BE2C (cell line): ENCODE measurements at regions not wholly inside any gene's neighbourhood (a gene's known extent, or its start where the extent isn't known, plus 50 kb on each side); places are given as distances from the start of the nearest gene placed in this dataset.

Experiments
- DNase-seq: peaks from one replicate; pipeline ENCODE4 v3.0.0-alpha.2; 2020
- H3K27me3 ChIP-seq: fragments of 250-450 bp; sonication (Bioruptor Pico); 2 replicates; pipeline ENCODE4 v1.5.1; 2020; ENCODE audit warnings: mild to moderate bottlenecking
- H3K36me3 ChIP-seq: fragments of 250-450 bp; sonication (Bioruptor Pico); 2 replicates; pipeline ENCODE4 v1.5.1; 2020; ENCODE audit warnings: mild to moderate bottlenecking
- H3K4me1 ChIP-seq: fragments of 250-450 bp; sonication (Bioruptor Pico); 2 replicates; pipeline ENCODE4 v1.5.1; 2020
- H3K4me3 ChIP-seq: 2 replicates; pipeline ENCODE4 v1.5.1; 2011; ENCODE audit warnings: low read depth, low read length
- H3K9me3 ChIP-seq: fragments of 250-450 bp; sonication (Bioruptor Pico); 2 replicates; pipeline ENCODE4 v1.5.1; 2020
- TF ChIP-seq, protein P1 (sequence below): IDR thresholded peaks from 2 replicates; pipeline ENCODE4 v1.5.1; 2012; ENCODE audit warnings: mild to moderate bottlenecking, low read depth, low read length

DNA sequence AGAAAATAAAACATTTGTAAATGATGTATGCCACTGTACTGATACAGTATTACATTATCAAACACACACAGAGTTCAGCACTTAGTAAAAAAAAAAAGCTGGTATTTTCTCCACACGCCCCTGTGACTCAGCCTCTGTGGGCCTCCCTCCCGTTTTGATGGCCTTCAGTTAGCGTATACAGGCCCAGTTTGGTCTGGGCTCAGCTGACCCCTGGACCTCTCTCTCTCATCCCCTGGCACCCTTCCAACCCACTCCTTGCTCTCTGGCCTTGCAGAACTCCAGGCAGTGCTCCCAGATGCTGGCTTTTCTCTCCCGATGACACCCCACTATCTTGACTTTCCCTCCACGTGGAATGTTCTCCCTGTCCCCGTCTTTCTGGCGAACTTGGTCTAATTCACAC, 89.0 kb upstream of the LIMCH1 start:
- Histone ChIP-seq H3K4me3 (no peak overlapping the region), H3K4me1 (peaks cover 20% of the 10 kb centered on the region), H3K9me3 (no peaks in the 10 kb centered on the region), H3K27me3 (no peaks in the 10 kb centered on the region), H3K36me3 (peaks cover 4% of the 10 kb centered on the region; the same call in 1 of the 2 replicates)
- peak; percentile 31 for DNase-seq
- TF ChIP-seq, protein P1, sequence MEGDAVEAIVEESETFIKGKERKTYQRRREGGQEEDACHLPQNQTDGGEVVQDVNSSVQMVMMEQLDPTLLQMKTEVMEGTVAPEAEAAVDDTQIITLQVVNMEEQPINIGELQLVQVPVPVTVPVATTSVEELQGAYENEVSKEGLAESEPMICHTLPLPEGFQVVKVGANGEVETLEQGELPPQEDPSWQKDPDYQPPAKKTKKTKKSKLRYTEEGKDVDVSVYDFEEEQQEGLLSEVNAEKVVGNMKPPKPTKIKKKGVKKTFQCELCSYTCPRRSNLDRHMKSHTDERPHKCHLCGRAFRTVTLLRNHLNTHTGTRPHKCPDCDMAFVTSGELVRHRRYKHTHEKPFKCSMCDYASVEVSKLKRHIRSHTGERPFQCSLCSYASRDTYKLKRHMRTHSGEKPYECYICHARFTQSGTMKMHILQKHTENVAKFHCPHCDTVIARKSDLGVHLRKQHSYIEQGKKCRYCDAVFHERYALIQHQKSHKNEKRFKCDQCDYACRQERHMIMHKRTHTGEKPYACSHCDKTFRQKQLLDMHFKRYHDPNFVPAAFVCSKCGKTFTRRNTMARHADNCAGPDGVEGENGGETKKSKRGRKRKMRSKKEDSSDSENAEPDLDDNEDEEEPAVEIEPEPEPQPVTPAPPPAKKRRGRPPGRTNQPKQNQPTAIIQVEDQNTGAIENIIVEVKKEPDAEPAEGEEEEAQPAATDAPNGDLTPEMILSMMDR = no peak

DNA sequence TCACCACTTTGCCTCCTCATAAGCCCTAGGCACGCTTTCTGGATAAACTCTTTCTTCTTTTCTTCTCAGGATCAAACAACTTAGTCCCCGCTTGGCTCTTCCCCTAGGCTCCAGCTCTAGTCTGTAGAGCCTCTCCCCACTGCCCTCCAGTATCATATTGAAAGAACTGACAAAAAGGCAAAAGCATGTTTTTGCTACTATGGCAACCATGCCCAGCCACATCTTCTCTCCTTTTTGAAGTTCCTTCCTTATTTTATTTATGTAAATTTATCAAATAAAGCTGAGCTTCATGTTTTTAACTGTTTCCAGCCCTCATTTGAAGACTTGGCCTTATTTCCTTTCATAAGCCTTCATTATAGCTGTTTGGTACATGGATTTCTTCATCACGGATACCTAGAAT, 86.0 kb upstream of the LIMCH1 start:
- peaks cover 35% of the 10 kb centered on the region for H3K4me1 ChIP-seq
- TF ChIP-seq, protein P1 = no peak
- H3K9me3 ChIP-seq = no peaks in the 10 kb centered on the region
- no peaks in the 10 kb centered on the region for H3K36me3 ChIP-seq
- no peak for DNase-seq
- no peak overlapping the region for H3K4me3 ChIP-seq
- no peaks in the 10 kb centered on the region for H3K27me3 ChIP-seq

DNA sequence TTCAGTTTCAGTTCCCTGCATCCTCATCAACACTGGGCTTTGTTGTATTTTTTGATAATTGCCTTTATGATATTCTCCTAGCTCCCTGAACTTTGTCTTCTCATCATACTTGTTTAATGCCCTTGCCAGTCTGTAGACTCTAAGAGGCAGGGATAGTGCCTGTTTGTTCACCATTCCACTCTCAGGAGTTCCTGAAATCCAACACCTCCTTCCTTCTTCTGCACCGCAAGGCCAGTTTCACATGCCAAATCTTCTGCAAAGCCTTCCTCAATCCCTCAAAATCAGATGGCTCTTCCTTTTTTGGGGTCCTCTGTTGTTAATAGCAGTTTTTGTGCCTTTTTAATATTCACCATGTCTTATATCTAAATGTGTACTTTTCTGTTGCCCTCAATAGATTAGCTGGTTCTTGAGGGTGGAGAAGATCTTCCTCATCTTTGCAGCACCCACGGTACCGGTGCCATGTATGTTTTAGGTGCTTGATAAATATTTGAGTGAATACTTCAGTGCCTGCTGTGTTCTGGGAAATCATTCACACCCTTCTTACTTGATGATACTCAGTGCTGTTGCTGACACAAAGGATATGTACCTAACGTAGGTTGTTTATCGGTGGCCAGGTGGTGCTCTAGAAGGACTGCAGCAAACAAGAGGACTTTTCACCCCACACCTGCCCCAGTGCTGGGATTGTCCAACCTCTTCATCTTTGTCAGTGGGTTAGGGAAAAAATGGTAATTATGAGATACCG, 85.3 kb upstream of the LIMCH1 start:
- TF ChIP-seq, protein P1 = no peak
- no peaks in the 10 kb centered on the region for H3K27me3 ChIP-seq
- DNase-seq = no peak
- H3K36me3 ChIP-seq = no peaks in the 10 kb centered on the region
- peaks cover 35% of the 10 kb centered on the region for H3K4me1 ChIP-seq
- H3K4me3 ChIP-seq = no peak overlapping the region
- no peaks in the 10 kb centered on the region for H3K9me3 ChIP-seq

DNA sequence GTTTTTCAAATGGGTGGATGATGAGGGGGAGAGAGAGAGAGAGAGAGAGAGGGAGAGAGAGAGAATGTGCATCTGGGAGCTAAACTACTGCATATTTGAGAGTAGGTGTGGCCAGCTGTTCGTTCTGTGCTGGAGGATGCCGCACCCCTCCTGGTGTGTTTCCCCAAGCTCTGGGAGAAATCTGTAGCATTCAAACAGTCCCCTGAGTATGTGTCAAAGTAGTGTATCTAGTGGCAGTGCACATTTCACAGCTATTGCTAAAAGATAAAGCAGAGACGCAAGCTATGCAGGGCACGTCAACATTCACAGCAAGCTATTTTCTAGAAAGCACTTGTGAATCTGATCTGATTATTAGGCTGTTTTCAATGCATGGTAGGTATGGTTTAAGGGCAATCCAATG, 83.5 kb upstream of the LIMCH1 start:
- Histone ChIP-seq H3K4me1 (peaks cover 30% of the 10 kb centered on the region), H3K27me3 (no peaks in the 10 kb centered on the region), H3K36me3 (no peaks in the 10 kb centered on the region), H3K9me3 (no peaks in the 10 kb centered on the region), H3K4me3 (no peak overlapping the region)
- TF ChIP-seq, protein P1 = no peak
- DNase-seq = no peak

DNA sequence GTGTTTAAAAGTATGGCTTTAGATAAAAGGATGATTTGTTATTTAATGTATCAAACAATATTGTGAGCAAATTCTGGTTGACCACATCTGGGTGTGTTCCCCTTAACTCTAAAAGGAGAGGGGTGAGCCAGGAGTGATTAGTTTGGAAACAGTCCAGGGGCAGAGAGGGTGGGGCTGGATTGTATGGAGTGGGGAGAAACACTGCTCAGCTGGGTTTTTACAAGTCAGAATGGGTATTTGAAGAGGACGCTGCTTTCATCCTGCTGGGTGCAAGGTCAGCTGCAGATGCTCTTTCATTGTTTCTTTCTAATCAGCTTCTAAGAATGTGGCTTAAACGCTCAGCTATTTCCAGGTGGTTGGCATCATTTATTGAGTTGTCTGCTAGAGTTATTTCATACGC, 82.8 kb upstream of the LIMCH1 start:
- TF ChIP-seq, protein P1 = no peak

DNA sequence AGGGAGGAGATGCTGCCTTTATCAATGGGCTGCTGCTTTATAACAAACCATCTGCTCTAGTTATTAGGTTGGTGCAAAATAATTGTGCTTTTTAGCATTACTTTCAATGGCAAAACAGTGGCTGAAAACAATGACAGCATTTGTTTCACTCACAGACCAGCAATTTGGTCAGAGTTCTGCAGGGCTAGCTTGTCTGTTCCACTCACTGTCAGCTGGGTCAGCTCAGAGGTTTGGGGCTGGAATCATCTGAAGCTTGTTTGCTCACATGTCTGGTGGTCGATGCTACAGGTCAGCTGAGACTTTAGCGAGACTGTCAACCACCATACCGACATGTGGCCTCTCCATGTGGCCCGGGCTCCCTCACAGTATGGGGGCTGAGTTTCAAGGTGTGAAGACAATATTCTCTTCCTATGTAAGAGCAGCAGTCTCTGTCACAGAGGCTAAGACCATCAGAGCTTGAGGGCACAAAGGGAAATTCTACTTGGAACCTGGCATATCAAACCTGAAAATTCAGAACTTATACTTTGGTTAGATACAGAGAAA, 81.3 kb upstream of the LIMCH1 start:
- no peak for DNase-seq
- Histone ChIP-seq H3K36me3 (no peaks in the 10 kb centered on the region), H3K4me3 (no peak overlapping the region), H3K27me3 (no peaks in the 10 kb centered on the region), H3K9me3 (no peaks in the 10 kb centered on the region), H3K4me1 (peaks cover 42% of the 10 kb centered on the region)
- TF ChIP-seq, protein P1 = no peak

More for the DNA sequence above, 82.8 kb upstream of the LIMCH1 start:
- Histone ChIP-seq H3K36me3 (no peaks in the 10 kb centered on the region), H3K27me3 (no peaks in the 10 kb centered on the region), H3K4me3 (no peak overlapping the region), H3K9me3 (no peaks in the 10 kb centered on the region), H3K4me1 (peaks cover 30% of the 10 kb centered on the region)
- no peak for DNase-seq
